Kasumi-1 (cell line): ENCODE measurements at regions not wholly inside any gene's neighbourhood (a gene's known extent, or its start where the extent isn't known, plus 50 kb on each side); places are given as distances from the start of the nearest gene placed in this dataset.
A peak's percentile ranks its signal among the peaks of the same experiment; 100 is the strongest.

Source experiments
- DNase-seq, 2 experiments: peaks; one replicate each; lab custom pipeline; 2025; lab: John Stamatoyannopoulos, UW

DNA sequence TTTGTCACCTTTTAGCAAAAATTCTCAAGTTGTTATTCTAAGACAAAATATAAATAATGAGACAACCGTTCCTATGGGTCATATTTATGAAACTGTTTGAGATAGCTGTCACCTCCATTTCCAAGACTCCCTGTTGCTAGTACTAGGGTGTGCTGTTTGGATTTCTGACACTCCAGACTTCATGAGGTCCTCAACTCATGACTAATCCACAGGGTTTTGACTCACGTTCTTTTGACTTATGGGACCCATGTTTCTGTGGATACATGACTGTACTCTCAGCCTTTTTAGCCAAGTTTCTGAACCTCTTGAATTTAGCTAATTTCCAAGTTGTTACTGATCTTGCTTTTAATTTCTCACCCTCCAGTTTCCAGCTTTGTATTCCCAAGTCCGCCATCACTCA lies 178.7 kb upstream of the FAM98A start:
- no peak for DNase-seq

DNA sequence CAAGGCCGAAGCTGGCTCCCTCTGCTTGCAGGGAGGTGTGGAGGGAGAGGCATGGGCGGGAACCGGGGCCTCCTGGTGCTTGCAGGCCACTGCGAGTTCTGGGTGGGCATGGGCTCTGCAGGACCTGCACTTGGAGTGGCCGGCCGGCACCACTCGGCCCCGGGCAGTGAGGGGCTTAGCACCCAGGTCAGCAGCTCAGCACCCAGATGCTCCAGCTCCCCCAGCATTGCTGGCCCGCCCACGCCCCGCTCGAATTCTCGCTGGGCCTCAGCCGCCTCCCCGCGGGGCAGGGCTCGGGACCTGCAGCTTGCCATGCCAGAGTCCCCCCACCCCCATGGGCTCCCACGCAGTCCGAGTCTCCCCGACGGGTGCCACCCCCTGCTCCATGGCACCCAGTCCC lies 176.2 kb upstream of the FAM98A start:
- no peak for DNase-seq

DNA sequence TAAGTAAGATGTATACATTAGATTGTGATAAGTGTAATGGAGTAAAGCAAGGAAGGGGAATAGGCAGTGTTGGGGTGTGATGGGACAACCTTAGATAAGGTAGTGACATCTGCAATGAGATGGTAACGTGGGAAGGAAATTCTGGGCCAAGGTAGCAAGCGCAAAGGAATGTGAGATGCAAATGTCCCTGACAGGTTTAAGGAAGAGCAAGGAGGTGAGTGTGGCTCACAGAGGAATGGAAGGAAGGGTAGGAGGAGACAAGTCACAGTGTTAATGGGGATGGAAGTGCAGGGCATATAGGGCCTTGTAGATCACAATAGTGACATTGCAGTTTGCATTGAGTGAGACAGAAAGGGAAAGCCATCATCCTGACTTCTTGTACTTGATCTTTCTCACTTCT lies 170.9 kb upstream of the FAM98A start:
- DNase-seq: no peak

DNA sequence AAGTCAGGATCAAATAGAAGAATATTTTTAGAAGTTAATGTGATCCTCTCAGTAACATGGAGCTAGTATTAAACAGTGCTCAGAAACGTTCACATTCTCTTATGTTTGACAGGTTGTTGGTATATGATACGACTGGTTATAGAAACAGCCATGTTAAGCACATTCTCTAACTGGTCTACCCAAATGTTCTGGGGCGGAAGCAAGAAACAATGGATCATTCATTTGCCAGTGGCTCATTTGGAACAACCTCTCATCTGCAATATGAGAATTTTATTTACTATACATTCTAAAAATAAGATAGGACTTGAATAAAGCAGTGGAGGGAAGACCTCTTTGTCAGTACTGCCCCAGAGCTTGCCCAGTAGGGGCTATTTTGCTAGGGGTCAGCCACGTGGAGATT lies 167.1 kb upstream of the FAM98A start:
- DNase-seq: no peak

DNA sequence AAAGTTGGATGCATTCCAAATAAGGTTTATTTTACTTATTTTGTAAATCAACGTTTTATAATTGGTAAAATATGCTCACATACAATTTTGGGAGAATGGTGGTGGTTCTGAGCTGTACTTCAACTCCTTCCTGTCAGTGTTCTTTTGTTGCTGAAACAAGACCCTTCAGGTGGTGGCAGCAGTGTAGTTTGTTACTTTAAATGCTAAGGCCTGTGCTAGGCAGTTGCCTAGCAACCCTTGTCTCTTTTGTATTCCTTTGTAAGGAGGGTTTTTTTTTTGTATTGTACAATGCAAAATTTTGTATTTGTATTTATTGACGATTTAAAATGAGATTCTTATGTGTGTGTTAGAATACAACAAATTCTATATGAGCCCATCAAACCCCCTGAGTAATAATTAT lies 166.0 kb upstream of the FAM98A start:
- peak in 1 of 2 experiments; percentile 2 for DNase-seq

DNA sequence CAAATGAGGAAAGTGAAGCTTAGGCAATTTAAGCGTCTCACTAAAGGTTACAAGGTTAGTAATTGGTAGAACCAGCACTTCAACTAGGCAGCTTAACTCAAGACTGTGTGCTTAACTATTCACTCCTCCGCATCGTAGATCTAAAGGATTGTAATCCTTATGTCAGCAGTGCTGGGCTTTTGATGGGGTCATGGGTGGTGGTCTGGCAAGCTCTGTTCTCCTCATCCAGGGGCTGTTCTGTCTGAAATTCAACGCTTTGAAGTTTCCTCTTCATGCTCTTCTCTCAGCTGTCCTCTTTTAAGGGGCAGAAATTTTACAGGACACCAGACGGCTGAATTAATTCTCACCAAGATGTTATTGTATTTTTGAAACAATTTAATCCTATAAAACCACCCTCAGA lies 165.5 kb upstream of the FAM98A start:
- no peak for DNase-seq

DNA sequence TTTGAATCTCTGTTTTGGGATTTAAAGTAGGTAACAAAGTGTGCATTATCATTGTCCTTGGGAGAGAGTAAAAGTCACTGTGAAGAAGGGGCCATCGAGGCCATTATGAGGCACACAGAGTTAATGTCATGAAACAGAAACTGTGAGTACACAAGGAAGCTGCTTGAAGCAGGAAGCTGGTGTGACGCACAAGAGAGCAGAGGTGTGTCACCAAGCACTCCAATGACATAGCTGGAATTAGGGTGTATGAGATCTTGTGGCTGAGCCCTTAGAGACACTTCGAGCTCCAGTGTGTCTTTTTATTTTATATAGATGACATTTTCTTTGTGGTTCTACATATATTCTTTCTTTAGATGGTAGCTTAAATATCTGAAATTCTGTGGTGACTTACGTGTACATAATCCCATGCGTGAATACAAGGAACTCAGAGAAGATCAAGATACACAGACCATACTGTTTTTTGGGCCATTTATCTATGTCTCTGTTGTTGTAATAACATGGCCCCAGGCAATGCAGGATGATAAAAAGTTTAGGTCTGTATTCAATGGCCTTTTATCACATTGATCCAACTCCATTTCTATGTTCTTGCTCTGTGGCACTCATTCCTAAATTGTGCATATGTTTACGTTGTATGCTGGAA lies 164.7 kb upstream of the FAM98A start:
- DNase-seq: no peak

DNA sequence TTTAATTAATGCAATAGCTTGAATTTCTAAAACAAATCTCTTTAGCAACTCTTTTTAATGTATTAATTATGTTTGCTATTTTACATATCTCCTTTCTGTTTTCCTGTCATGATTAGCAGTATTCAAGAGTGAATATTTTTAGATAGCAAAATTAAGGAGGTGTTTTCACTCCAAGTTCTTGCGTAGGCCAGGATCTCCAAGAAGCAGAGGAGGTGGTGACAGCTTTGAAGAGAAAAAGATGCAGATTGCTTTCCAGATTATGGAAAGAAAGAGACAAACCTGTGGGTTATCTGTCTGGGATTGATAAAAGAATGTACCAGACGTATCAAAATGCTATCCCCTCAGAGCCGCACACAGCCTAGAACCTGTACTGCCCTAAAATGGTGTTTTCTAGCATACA lies 163.5 kb upstream of the FAM98A start:
- no peak for DNase-seq

DNA sequence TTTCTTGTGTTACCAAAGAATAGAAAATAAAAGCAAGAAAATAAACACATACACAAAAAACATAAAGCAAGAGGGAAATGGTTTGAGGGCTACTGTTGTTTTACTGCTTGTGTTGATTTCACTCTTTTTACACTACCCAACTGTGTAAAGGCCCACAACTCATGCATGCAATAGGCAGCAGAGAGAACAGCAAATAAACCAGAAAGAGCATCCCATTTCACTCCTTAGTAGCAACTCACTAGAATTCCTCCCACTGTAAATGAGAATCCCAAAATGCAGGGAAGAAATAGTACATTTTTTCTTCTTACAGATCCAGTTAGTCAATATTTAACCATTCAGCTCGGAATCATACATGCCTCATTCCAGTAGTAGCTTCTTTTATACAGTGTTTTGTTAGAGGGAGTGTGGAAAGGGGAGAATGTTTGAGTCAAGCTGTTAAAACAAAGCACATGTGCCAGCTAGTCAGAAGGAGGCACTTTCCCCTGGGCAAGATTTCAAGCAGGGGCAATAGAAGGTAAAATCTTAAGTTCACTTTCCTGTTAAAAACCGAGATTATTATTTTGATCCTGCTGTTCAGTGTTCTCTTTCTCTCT lies 147.2 kb upstream of the FAM98A start:
- no peak for DNase-seq

DNA sequence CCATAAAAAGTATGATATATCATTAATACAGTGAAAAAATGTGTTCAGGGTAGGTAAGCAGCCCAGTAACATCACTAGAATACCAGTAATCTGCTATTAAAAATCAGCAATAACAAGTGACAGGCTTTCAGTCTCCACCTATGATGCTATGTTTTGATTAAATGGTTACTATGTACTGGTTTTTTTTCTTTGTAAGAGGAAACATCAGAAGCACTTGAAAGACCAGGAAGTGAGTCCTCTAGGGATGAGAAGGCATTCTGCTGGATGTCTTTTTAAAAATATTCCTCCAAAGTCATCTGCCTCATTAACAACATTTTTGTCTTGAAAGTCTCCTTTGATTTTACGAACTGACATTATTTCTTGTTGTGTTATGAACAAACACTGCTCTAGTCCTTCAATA lies 136.0 kb upstream of the FAM98A start:
- DNase-seq: no peak

DNA sequence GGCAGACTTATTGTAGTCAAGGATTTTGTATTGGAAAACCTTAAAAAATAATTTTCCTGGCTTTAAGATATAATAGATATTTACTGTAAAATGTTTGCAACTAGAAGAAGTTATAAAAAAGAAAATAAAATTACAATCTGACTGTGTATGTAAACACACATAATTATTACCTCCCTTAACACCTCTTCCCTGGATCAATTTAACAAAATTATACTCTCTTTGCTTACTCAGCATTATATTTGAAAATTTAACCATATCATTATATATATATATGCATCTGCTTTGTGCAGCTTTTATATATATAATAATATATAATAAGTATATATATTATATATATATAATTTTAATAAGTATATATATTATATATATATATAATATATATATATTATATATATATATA lies 131.7 kb upstream of the FAM98A start:
- no peak for DNase-seq

DNA sequence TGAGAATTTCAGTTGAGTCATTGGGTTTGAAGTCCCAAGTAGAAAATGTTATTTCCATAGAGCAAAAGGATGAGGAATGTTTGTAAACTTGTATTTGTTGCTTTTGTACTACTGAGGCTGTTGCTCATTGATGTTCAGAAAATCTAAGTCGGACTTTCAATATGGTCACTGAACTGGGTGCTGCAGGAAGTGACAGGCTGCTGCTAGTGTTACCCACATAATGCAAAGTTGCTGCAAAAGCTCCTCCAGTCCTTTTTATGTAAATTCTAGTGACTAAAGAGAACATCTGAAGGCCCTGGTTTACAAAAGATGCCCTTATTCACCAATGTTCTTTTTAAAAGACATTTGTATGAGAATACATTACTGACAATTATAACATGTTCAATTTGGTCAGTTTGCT lies 131.1 kb upstream of the FAM98A start:
- no peak for DNase-seq

DNA sequence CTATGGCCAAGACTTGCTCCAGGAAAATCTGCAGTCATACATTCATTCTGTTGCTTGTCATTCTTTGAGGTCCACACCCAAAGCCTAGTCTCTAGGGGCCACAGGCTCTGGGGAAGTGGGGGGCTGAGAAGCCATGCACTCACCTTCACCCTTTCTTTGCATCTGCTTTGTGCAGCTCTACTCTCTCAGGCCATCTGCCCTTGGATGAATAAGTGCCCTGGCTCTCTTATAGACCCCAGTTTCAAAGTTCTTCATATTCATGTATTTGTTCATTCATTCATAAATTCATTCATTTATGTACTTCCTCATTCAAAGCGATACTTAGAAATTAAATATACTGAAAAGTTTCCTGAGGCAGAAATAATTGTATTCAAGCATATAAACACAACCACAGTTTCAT lies 130.3 kb upstream of the FAM98A start:
- no peak for DNase-seq

DNA sequence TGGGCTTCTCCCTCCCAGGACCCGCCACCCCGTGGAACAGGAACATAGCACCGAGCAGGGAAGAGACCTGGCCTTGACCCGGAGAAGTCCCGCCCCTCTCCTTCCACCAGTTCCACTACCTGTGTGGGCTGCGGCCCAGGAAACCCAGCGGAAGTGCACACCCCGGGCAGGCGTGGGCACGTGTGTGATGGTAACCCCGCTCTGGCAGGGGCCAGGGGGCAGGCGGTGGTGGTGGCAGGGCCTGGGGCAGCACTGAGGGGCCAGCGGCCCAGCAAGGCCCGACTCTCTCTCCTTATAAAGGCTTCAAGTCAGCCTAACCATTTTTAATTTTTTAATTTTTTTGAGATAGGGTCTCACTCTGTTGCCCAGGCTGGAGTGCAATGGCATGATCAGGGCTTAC lies 129.0 kb upstream of the FAM98A start:
- DNase-seq: no peak

DNA sequence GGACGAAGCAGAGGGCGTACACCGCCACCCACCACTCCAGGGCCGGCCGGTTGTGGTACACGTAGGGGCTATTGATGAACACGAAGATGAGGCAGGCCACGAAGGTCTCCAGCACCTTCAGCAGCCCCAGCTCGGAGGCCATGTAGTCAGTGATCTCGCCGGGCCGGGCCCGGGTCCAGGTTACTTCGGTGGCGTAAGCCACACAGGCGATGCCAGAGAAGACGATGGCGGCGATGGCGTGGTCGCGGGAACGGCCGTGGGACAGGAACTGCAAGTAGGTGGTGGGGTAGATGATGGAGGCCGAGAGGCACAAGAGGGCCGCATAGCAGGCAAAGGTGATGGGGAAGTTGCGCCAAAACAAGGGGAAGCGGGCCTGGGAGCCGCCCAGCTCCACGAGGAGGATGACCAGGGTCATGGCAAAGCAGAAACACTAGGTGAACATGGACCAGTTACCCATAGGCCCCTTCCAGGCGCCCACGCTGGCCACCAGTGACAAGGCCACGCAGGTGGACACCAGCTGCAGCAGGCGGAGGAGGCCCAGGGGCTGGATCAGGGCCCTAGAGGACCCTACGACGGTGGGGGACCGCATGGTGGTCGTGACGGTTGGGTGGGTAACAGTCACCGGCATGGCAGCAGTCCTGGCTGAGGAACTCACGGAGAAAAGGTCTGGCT lies 128.4 kb upstream of the FAM98A start:
- no peak for DNase-seq

DNA sequence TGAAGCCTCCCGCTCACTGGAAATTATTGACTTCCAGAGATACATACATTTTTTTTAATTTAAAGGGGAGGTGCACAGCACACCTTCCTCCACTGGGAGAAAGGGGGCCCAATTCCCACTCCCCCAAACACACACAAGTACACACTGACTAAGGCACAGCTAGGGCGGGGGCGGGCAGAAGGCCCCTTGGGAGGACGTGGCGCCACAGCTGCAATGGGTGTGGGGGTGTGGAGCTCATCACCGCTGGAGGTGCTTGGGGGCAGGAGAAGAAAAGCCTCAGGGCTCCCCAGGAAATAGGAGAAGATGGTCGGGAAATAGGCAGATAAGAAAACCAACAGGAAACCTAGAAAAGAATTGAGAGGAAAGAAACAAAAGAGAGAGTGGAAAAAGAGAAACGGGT lies 127.3 kb upstream of the FAM98A start:
- DNase-seq: no peak

DNA sequence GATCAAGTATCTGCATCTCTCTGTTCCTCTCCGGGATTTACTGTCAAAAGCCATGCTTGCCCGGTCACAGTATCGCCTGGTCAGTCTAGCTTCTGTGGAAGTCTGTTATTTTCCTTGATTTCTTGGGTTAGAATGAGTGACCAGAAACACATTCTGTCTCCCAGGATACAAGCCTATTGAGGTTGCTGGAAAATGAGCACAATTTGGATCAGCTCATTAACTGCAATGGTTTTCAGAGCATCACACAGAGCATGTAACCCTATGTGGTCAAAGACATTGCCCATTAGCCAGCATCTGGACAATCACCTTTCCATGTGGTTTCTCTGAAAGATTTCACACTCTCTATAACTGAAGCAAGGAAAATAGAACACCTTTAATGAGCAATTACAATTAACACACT lies 124.2 kb upstream of the FAM98A start:
- no peak for DNase-seq

DNA sequence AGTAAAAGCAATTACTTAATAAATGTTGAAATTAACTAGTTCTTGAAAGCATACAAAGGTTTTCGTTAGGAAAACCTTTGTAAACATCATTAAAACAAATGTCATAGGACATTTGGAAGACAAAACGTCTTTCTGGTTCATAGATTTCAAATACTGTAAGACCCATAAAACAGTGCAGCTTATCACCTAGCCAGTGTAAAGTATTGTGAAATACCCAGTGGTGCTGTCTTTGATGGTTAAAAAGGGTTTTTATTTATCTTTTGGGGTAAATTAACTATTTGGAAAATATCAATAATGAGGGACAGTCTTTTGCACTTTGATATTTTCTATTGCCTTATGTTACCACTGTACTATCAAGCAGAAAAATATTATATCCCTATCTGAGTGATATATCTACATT lies 120.0 kb upstream of the FAM98A start:
- DNase-seq: no peak

DNA sequence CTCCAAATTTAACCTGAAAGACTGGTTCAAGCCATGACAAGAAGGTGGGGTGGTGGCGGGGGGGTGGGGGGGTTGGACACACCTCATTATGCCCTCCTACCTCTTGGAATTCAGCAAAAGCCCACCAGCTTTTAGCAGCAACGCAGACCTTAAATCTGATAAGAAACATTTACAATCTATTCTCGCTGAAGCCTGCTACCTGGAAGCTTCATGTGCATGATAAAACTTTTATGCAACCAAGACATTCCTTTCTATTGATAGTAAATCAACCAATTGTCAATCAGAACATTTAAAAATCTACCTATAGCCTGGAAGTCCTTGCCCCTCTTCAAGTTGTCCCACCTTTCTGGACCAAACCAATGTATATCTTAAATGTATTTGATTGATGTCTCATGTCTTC lies 113.6 kb upstream of the FAM98A start:
- DNase-seq: no peak

DNA sequence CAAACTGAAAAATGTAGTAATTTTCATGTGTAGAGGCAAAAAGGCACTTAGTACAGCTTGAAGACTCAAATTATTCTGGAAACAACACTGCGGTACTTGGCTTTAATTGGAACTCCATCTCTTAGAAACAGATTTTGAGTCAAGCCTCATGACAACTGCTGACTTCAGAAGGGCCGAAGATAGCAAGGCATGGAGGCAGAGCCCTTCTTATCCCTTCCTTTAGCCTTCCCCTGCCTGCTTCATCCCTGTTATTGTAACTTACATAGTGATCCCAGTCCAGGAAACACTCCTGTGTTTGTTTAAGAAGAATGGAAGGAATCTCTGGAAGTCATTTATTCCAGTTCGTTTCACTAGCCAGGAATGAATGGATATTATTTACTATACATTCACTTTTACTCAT lies 110.9 kb upstream of the FAM98A start:
- no peak for DNase-seq

DNA sequence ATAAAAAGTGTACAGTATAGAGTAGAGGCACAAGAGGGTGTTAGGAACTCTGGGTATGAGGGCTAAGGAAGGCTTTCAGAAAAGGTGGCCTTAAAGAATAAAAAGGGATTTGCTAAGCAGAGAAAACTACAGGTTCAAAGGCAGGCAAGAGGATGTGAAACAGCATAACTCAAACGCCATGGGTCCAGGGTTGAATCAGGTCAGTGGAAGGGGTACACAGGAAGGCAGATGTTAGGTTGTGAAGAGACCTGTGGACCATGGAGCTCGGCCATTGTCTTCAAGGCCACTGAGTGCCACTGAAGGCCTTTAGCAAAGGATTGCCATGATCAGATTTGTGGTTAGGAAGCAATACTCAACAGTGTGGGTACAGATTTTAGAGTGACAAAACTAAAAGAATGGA lies 108.2 kb upstream of the FAM98A start:
- DNase-seq: no peak

DNA sequence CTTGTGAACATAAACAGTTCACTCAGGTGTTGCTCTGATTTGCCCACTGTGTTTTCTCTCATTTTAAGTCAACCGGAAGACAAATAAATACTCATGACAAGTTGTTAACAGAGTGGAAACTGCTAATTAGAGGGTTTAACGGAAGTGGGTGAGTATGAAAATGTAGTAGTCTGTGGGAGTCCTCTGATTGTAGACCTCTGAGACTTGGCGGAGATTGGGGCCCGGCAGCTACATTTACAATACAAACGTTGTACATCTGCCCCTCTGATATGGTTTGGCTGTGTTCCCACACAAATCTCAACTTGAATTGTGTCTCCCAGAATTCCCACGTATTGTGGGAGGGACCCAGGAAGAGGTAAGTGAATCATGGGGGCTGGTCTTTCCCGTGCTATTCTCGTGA lies 107.3 kb upstream of the FAM98A start:
- no peak for DNase-seq

DNA sequence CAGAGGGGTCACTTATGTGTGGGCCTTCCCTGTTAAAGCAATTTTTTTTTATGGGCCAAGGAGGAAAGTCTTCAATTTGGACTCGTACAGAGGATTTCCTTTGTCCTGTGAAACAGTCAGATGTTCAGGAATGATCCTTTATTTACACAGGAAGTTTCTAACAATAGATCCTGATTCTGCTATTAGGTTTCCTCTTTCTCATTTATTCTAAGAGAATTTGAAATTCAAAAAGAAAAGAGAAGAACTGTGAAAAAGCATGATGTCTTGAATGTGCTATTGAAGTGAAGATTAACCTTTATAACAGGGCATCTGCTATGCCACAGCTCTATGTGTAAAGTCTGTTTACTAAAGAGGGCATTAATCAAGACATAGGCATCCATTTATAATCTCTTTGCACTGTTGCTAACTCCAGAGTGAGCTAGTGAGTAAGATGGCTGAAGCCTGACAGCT lies 105.3 kb upstream of the FAM98A start:
- DNase-seq: no peak

DNA sequence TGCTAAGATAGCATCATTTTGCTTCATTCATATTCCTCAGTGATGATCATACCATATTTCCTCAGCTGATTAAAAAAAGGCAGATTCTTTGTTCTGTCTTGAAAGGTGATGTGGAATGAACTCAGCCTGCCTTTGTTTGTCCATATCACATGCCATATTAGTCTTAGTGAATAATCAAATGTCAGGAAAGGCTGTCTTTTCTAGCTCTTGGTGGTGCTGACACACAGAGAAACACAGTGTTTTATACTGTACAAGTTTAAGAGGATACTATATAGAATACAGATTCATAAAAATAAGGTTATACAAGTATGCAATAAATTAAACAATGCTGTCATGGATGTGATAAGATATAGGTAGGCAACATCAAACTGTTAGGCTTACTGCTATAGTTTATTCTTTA lies 97.1 kb upstream of the FAM98A start:
- no peak for DNase-seq
